HG03139 (cell line): ENCODE measurements at regions not wholly inside any gene's neighbourhood (a gene's known extent, or its start where the extent isn't known, plus 50 kb on each side); places are given as distances from the start of the nearest gene placed in this dataset.

ENCODE experiments used
- ATAC-seq: cut with Tn5 transposase; IDR thresholded peaks from one replicate; pipeline ENCODE4 v1.9.1; 2021; ENCODE audit not compliant: unreplicated experiment

DNA sequence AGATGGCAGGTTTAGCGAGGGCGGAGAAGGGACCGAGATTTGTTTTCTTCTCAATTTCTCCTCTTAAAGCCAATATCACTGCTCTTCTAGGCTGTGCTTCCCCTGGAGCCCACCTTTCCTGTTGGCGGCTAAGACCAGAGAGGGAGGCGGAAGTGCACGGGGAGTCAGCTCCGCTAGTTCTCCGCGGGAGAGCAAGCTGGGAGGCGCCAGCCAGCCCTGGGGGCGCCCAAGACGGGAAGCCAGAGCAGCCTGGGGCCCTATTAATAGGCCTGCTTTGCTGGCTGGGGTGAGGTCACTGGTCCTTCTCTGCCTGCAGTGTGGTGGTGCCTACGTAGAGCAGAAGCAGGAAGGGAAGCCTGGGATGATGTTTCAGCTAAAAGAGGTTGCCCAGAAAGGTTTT lies 61.6 kb downstream of the LSM5 start:
- ATAC-seq: no peak

DNA sequence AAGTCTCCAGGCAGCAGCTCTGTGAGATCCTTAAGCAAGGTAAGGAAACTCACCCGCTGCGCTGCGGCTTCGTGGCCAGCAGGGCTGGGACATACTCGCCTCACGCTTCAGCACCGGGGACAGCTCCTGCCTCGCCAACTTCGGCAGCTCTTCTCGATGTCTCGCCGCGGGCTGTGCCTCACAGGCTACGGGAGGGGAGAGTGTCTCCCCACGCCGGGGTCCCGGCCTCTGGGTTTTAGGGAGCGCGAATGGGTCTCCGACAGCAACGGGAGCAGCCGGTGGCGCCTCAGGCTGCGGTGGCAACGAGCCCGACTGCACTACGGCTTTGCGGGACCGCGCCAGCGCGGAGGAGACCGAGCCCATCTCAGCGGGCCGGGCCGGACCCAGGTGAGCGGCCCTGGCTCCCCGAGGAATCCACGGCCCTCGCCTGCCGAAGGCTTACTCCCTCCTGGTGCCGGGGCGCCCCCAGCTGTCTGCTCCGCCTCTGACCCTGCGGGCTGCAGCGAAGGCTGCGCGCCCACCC lies 62.4 kb downstream of the LSM5 start:
- ATAC-seq: peak; percentile 66

DNA sequence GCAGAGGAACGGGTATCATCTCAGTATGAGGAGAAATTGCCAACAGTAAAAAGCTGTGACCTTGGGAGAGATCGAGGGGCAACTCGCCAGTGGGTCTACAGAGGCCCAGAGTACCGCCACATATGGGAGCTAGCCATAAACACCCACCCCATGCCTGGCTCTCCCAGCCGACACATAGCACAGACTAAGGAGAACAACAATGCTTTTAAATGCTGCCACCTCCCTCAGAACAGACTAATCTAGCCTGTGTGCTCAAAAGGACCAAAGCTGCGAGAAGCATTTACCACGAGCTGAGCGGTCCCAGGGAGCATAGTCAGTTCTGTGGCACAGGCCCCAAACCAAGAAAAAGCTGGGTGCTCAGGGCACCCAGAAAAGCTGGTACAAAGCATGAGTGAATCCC lies 73.3 kb downstream of the LSM5 start:
- ATAC-seq: no peak

DNA sequence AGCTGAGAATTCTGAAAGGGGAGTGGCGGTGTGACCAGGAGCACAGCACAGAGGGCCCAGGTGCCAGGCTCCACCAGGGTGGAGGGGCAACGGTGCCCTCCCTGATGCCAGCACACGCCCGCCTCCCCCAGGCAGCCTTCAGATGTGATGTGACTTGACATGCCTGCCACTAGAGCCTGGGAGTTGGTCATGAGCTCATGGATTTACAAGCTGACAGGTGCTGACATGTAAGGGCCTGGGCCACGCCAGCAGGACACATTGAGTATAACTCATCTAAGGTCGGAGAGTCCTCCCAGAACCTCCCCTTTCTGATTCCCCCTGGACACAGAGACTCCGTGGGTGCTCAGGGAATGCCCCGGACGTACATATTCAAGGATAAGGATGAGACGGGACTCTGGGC lies 74.2 kb downstream of the LSM5 start:
- no peak for ATAC-seq

DNA sequence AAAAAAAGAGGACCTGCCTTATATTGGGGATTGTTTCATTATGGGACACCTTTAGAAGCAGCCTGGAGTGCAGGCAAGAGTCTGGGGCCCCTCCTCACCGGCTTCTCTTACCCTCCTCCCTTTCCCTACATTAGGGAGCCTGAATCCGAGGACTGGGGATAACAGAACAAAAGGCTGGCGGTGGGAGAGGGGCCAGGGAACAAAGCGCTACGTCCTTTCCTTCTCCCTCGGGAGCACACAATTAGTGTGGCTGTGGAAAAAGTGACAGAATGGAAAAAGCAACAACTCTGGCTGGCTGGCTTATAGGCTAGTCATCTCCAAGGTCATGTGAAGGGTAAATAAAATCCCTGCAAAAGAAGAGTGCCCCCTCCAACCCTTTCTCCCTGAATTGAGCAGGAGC lies 74.7 kb downstream of the LSM5 start:
- no peak for ATAC-seq

DNA sequence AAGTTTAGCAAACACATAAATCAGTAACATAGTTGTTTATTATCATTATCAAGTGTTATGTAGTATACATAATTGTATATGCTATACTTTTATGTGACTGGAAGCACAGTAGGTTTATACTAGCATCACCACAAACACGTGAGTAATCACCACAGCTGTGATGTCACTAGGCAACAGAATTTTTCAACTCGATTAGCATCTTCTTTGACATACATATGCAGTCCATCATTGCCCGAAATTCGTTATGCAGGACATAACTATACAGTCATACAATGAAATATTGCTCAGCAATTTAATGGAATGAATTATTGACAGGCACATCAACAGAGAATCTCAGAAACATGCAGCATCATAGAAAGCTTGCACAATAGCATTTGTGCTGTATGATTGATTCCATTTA lies 77.7 kb downstream of the LSM5 start:
- no peak for ATAC-seq

DNA sequence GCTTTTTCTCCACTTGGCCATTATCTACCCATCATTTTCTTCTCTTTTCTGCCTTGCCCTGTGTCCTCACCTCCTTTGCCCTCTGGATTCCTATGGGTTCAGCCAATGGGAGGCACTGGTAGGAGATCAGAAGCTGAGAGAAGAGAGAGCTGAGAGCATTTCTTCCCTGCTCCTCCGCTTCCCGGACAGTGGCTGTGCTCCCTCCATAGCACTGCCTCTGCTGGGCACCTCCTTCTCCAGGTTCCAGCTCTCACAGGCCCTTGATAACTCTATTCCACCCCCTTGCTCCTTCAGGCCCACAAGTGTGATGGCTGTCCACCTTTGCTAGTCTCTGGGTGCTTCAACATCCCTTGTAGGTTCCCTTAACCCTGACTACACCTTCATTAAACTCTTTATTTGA lies 79.6 kb downstream of the LSM5 start:
- no peak for ATAC-seq

DNA sequence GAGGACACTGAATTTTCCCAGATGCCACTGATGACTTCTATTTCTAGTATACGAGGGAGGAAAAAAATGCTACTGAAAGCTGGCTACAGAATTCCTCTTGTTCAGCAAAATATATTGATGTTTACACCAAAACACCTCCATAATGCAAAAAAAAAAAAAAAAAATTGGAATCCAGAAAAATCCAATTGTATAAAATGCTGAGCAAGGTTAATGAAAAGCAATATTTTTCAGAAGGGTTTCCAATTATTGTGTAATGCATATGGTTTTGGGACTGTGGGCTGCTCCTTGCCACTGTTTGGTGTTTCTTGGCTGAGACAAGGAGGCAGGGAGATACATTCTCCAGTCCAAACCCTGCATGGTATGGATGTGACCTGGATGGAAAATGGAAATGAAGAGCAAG lies 83.8 kb downstream of the LSM5 start:
- ATAC-seq: no peak

DNA sequence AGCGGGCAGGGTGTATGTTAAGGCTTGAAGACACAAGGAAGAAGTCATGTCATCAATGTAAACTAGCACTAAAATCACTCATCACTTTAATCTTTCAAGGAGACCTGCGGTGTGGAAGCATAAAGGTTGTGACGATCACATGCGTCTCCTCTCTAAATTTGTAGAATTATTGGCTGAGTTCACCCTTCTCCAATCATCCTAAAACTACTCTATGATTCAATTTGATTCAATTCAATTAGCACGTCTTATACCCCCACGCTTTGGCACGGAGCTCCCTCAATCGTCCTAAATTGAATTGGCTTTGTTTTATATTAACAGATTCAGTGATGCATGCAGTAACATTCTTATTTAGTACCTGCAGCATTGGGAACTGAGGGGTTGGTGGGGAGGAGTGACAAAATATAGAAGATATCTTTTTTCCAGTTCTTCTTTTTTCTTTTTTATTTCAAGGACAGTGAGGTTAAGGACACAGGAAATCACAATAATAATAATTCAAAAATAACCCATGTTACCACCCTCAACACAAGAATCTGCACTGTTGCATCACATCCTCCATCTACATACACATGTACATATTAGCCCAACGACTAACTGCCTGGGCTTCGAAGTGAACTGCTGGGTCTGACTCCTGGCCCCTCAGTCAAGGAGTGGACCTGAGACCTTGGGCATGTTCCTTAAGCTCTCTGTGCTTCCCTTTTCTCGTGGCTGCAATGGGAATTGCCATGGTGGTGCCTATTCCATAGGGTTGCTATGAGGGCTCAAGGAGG lies 86.5 kb downstream of the LSM5 start:
- ATAC-seq: no peak

DNA sequence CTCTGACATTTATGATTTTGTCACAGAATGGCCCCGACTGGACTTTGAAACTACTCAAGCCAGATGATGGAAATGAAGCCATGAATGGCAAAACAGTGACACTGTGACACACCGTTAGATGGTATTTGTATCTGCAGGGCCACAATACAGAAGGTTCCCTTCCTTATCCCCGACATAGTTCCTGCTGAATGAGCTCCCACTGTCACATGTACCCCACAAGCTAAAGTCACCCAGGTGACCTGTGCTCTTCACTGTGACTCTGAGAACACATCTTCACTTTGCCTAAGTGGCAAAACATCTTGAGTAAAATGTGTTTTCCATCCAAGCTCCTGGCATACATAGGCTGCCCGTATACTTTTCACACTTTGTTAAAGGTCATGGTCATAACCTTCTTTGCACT lies 89.5 kb downstream of the LSM5 start:
- no peak for ATAC-seq

DNA sequence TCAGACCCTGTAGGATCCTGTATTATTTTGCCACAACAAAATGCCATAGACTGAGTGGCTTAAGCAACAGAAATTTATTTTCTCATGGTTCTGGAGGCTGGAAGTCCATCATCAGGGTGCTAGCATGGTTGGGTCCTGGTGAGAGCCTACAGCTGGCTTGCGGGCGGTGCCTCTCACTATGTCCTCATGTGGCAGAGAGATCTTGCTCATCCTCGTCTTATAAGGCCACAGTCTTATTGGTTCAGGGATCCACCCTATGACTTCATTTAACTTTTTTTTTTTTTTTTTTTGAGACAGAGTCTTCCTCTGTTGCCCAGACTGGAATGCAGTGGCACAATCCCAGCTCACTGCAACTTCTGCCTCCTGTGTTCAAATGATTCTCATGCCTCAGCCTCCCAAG lies 90.9 kb downstream of the LSM5 start:
- no peak for ATAC-seq

DNA sequence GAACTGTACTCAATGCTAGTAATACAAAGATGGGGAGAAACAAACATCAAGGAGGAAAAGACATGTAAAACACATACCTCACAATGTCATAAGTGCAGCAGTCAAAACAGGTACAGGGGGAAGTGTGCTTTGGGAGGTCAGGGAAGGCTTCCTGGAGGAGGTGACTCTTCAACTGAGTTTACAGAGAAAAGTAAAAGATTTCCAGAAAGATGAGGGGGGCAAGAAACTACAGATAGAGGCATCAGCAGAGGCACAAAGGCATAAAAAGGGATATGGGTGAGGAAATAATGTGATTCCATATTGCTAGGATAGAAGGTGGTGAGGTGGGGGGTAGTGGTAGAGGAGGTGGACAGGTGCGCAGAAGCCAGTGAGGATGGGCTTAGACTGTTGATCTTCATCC lies 95.0 kb downstream of the LSM5 start:
- no peak for ATAC-seq

DNA sequence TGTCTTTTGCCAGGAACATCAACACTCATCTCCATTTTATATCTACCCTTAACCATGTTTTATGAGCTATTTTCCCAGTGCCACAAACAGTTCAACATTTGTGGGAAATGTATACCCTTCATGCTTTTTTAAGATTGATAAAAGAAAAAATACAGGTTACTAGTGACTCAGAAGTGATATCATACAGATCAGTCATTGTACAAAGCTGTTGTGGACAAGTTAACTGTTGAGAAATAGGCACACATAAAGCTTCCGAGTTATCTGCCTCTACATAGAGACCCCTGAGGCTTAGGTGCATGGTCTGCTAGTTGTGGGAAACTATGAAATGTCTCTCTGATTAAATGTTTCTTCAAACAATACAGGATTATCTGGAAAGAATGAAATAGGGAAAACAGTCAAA lies 96.3 kb downstream of the LSM5 start:
- no peak for ATAC-seq

DNA sequence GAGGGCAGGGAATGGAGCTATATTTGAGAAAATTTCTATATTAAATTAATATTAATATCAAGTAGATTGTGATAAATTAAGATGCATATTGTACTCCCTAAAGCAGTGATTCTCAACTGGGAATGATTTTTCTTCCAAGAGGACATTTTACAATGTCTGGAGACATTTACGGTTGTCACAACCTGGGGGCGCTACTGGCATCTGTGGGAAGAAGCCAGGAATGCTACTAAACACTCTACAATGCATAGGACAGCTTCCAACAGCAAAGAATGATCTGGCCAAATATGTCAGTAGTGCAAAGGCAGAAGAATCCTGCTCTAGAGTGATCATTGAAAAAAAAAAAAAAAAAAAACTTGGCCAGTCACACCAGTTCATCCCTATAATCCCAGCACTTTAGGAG lies 100.0 kb downstream of the LSM5 start:
- no peak for ATAC-seq

DNA sequence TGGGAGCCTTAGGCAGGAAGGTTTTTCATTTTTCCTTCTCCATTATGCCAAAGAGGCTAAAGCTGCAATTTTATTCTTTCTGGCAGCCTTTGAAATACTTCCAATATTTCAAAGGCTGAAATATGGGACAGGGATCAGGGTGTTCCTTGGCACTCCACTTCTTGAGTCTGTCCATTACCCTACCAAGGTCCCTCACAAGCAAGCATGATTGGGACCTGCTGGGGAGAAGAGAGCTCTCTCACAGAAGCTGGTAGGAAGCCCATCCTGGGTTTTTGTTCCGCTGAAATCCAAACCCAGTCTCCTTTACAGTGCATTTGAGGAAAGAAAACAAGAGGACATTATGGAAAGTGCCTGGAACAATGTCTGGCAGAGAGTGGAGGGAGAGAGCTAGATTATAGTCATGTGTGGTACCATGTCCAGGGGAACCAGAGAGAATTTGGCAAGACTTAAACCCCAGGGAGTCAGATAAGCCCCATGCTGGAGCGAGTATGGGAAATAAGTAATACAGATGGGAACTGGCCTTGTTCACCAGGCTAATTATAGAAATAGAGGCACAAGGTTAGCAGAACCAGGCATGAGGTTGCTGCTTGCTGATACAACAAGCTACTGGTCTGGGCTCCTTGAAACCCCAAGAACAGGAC lies 104.7 kb downstream of the LSM5 start:
- no peak for ATAC-seq

DNA sequence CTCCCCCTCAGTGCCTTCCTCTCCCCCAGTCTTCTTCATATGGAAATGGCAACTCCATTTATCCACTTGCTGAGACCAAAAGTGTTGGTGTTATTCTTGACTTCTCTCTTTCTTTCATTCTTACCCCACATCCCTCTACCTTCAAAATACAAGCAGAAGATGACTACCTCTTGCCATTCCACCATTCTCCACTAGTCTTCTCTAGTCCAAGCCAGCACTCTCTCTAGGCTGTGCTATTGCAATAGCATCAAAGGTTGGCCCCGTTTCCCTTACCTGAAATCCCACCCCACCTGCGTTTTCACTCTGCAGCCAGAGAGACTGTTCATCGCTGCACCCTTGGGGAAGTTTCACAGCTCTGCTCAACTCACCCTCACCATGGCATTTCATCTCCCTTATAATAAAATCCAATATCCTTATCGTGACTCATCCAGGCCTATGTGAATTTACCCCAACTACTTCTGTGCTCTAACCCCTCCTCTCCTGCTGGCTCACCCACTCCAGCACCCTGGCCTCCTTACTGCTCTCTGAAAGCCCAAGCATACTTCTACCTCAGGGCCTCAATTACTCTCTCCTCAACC lies 109.1 kb downstream of the LSM5 start:
- ATAC-seq: no peak

DNA sequence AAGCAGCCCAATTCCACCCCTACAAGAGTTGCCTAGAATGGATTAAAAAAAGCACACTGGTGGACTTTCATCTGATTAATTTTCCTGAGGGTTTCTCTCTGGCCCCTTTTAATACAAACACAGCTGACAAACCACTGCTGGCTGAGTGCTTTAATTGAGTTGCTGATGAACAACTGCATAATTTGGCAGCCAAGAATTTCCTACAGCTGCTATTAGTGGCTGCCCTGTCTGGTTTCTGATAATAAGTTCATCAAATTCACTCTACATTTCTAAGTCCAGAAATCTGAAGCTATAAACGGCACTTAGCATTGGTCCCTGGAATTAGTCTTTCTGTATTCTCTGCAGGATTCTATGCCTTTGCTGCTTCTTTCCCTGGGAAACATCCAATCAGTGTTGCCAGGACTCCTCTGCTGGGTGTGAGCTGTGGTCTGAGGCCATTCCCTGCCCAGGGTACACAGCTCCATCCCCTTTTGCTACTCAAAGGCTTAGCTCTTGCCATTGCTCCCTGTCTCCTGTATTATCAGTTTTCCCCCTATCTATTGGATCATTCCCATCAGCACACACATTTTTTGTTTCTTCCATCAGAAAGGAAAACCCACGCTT lies 110.6 kb downstream of the LSM5 start:
- no peak for ATAC-seq

DNA sequence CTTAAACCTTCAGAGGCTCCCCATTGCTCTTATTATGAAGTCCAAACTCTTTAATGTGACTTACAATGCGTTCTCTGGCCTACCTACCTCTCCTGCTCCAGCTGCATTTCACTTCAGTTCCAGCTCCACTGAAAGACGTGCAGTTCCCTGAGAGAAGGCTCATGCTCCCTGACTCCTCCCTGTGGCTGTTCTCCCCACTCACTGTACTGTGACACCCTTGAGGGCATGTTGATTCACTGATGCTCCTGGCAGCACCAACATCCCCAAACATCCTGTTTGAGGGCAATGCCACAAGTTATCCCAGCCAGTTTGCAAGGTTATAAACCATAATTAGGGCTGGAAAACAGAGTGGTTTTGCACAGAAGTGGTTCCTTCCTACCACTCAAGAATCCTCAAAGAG lies 111.2 kb downstream of the LSM5 start:
- no peak for ATAC-seq

DNA sequence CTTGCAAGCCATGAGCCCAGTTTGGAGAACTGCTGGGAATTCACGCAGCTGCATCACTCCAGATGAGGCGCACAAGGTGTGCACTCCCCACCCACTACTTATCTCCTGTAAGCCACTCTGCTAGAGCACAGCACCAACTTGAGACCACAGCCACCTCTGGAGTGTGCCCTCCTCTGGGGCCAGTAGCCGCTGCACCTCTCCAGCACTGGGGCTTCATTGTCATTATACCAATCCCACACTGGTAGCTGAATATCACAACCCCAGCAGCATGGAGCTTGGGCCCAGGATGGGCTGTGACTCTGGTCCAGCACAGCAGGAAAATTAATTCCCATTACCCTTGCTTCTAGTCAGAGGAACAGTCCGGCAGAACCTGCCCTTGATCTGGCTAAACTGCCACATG lies 125.6 kb downstream of the LSM5 start:
- no peak for ATAC-seq

DNA sequence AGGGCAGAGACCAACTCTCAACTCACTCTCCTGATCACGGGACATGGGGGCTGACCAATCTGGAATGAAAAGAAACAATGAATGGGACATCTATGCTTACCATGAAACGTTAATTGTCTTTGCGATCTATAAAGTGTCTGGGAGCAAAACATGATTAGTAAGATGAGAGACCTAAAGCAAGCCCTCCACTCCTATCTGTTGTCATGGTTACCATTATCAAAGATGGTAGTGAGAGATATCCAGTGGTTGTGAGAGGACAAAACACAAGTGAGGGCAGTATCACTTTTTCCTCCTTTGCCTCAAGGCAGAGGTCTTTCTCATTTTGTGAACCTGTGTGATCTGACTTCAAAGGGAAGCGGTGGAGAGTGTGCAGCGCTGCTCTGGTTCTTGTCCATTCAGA lies 130.1 kb downstream of the LSM5 start:
- no peak for ATAC-seq

DNA sequence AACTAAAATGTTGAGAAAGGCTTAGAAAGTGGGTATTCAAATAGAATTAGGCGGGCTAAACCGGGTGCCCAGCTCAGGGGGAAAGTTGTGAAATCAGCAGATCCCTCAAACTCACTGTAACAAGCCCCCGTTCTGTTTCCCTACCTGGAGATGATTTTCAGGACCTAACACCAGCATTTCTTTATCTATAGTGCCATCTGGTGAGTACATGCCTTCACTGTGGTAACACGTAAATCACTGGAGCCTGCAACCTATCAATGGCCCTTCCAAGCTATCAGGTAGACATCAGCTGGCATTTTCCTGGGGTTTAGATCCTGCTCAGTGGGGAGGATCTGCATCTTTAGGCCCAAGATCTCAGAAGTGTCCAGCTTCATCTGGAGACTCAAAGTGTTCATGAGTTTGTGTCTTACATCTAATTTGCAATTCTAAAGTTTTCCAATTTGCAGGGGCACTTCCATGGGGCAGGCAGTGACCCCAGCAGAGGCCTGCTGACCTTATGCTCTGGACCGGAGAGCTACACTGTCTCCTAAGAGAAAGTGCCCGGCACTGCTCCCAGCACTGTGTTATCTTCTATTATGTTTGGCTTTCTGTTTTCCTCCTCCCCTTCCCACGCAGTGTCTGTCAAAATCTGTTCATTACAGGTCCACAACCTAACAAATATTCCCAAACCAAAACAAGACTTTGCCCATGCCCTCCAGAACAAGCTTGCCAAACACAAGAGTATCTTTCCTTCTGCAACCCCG lies 132.5 kb downstream of the LSM5 start:
- ATAC-seq: no peak
